Lower leg skin (tissue), 3 donors: ENCODE measurements at regions not wholly inside any gene's neighbourhood (a gene's known extent, or its start where the extent isn't known, plus 50 kb on each side); places are given as distances from the start of the nearest gene placed in this dataset.

ENCODE experiments used
- POLR2A ChIP-seq, 2 donors: fragments of 450-650 bp; IDR thresholded peaks; one replicate each; pipeline ENCODE4 v1.6.1; 2016 to 2017; ENCODE audit warnings: antibody characterized with exemption in 2 of 2, mild to moderate bottlenecking in 1 of 2, moderate library complexity in 1 of 2
- TF ChIP-seq, protein P1 (sequence below), 3 donors: fragments of 450-650 bp; IDR thresholded peaks; one replicate each; pipeline ENCODE4 v1.5.1; 2016; ENCODE audit warnings: antibody characterized with exemption in 3 of 3, mild to moderate bottlenecking in 3 of 3, moderate library complexity in 2 of 3

DNA sequence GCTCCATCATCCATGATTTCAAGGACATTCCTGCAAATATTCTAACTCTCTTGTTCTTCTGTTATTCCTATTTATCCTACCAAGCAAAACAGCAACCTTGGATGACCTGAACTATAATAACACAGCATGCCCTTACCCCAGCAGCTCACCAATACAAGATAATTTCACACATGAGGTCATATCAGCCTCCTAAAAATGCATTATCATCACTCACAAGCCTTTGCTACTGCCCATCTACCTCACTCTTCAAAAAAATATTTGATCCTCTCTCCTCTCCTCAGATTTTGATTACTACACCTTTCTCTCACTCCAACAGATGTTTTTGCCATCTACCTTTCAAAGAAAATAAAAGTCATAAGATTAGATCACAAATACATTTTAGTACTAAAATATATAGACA is 777.6 kb upstream of the NCAM2 start:
- TF ChIP-seq, protein P1, sequence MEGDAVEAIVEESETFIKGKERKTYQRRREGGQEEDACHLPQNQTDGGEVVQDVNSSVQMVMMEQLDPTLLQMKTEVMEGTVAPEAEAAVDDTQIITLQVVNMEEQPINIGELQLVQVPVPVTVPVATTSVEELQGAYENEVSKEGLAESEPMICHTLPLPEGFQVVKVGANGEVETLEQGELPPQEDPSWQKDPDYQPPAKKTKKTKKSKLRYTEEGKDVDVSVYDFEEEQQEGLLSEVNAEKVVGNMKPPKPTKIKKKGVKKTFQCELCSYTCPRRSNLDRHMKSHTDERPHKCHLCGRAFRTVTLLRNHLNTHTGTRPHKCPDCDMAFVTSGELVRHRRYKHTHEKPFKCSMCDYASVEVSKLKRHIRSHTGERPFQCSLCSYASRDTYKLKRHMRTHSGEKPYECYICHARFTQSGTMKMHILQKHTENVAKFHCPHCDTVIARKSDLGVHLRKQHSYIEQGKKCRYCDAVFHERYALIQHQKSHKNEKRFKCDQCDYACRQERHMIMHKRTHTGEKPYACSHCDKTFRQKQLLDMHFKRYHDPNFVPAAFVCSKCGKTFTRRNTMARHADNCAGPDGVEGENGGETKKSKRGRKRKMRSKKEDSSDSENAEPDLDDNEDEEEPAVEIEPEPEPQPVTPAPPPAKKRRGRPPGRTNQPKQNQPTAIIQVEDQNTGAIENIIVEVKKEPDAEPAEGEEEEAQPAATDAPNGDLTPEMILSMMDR (IDR thresholded peaks at IDR 0.05), result no peak
- TF ChIP-seq POLR2A (IDR thresholded peaks at IDR 0.05), result no peak
